Nephron (organoid): ENCODE measurements at regions not wholly inside any gene's neighbourhood (a gene's known extent, or its start where the extent isn't known, plus 50 kb on each side); places are given as distances from the start of the nearest gene placed in this dataset.

Experiments used
- H3K27ac Mint-ChIP-seq, 3 experiments: 2 replicates each; pipeline ENCODE4 v1.8.0; 2020; ENCODE audit warnings: mixed read lengths in 3 of 3, mild to moderate bottlenecking in 2 of 3, moderate library complexity in 1 of 3
- H3K27me3 Mint-ChIP-seq: 2 replicates; pipeline ENCODE4 v1.8.0; 2021; ENCODE audit warnings: low read depth, mild to moderate bottlenecking, moderate library complexity, mixed read lengths
- H3K36me3 Mint-ChIP-seq: 2 replicates; pipeline ENCODE4 v1.8.0; 2020; ENCODE audit warnings: low read depth, mixed read lengths
- H3K4me1 Mint-ChIP-seq: 2 replicates; pipeline ENCODE4 v1.8.0; 2020; ENCODE audit warnings: mixed read lengths
- H3K4me3 Mint-ChIP-seq, 3 experiments: 2 replicates each; pipeline ENCODE4 v1.8.0; 2020; ENCODE audit warnings: mild to moderate bottlenecking in 3 of 3, mixed read lengths in 3 of 3, moderate library complexity in 2 of 3
- H3K9me3 Mint-ChIP-seq: 2 replicates; pipeline ENCODE4 v1.8.0; 2020; ENCODE audit warnings: mixed read lengths
- CTCF ChIP-seq, 3 experiments: fragments of 200-600 bp; sonication (generic); IDR thresholded peaks; one replicate each; pipeline ENCODE4 v1.5.0; 2021; ENCODE audit warnings: antibody characterized with exemption in 3 of 3; ENCODE audit not compliant: unreplicated experiment in 3 of 3

GRCh38 chr11:80365980-80366379, 925.1 kb upstream of the TENM4 start:
- H3K27ac Mint-ChIP-seq: no peak overlapping the region
- TF ChIP-seq CTCF (IDR thresholded peaks at IDR 0.05; ENCODE audit: unreplicated experiment in 3 of 3): no peak

GRCh38 chr11:80365076-80365725, 924.4 kb upstream of the TENM4 start:
- no peak for TF ChIP-seq CTCF (IDR thresholded peaks at IDR 0.05; ENCODE audit: unreplicated experiment in 3 of 3)
- no peak overlapping the region for H3K27ac Mint-ChIP-seq
- H3K9me3 Mint-ChIP-seq: no peaks in the 10 kb centered on the region
- H3K4me1 Mint-ChIP-seq: no peaks in the 10 kb centered on the region
- H3K27me3 Mint-ChIP-seq: no peaks in the 10 kb centered on the region
- no peaks in the 10 kb centered on the region for H3K36me3 Mint-ChIP-seq
- H3K4me3 Mint-ChIP-seq: no peak overlapping the region

More at GRCh38 chr11:80365980-80366379, 925.1 kb upstream of the TENM4 start:
- H3K36me3 Mint-ChIP-seq: no peaks in the 10 kb centered on the region
- no peaks in the 10 kb centered on the region for H3K9me3 Mint-ChIP-seq
- no peaks in the 10 kb centered on the region for H3K4me1 Mint-ChIP-seq
- no peak overlapping the region for H3K4me3 Mint-ChIP-seq
- no peaks in the 10 kb centered on the region for H3K27me3 Mint-ChIP-seq

- Mint-ChIP-seq H3K27ac (no peak overlapping the region), H3K27me3 (no peaks in the 10 kb centered on the region), H3K9me3 (no peaks in the 10 kb centered on the region), H3K36me3 (no peaks in the 10 kb centered on the region), H3K4me3 (no peak overlapping the region), H3K4me1 (no peaks in the 10 kb centered on the region)
- no peak for TF ChIP-seq CTCF (IDR thresholded peaks at IDR 0.05; ENCODE audit: unreplicated experiment in 3 of 3)
Measured at GRCh38 chr11:80362563-80363340, 921.9 kb upstream of the TENM4 start.

- no peaks in the 10 kb centered on the region for H3K36me3 Mint-ChIP-seq
- no peaks in the 10 kb centered on the region for H3K4me1 Mint-ChIP-seq
- H3K4me3 Mint-ChIP-seq: no peak overlapping the region
- H3K9me3 Mint-ChIP-seq: no peaks in the 10 kb centered on the region
- H3K27me3 Mint-ChIP-seq: no peaks in the 10 kb centered on the region
- TF ChIP-seq CTCF (IDR thresholded peaks at IDR 0.05; ENCODE audit: unreplicated experiment in 3 of 3): no peak
- no peak overlapping the region for H3K27ac Mint-ChIP-seq
Measured at GRCh38 chr11:80355251-80355650, 914.4 kb upstream of the TENM4 start.

- Mint-ChIP-seq H3K4me3 (no peak overlapping the region), H3K4me1 (no peaks in the 10 kb centered on the region), H3K27ac (no peak overlapping the region), H3K36me3 (no peaks in the 10 kb centered on the region), H3K27me3 (peaks cover 5% of the 10 kb centered on the region), H3K9me3 (no peaks in the 10 kb centered on the region)
- no peak for TF ChIP-seq CTCF (IDR thresholded peaks at IDR 0.05; ENCODE audit: unreplicated experiment in 3 of 3)
Measured at GRCh38 chr11:80350541-80350940, 909.7 kb upstream of the TENM4 start.

- no peak overlapping the region for H3K4me3 Mint-ChIP-seq
- no peak overlapping the region for H3K27ac Mint-ChIP-seq
- H3K27me3 Mint-ChIP-seq: peaks cover 5% of the 10 kb centered on the region
- no peak for TF ChIP-seq CTCF (IDR thresholded peaks at IDR 0.05; ENCODE audit: unreplicated experiment in 3 of 3)
- no peaks in the 10 kb centered on the region for H3K4me1 Mint-ChIP-seq
- H3K36me3 Mint-ChIP-seq: no peaks in the 10 kb centered on the region
- H3K9me3 Mint-ChIP-seq: no peaks in the 10 kb centered on the region
Measured at GRCh38 chr11:80349997-80350396, 909.2 kb upstream of the TENM4 start.
